Chondrocyte (in vitro differentiated cells): ENCODE measurements at regions not wholly inside any gene's neighbourhood (a gene's known extent, or its start where the extent isn't known, plus 50 kb on each side); places are given as distances from the start of the nearest gene placed in this dataset.

Source experiments
- DNase-seq: peaks from one replicate; pipeline ENCODE4 v3.0.0; 2021; ENCODE audit warnings: mixed read lengths, low spot score
- H3K27ac Mint-ChIP-seq: one replicate; pipeline ENCODE4 v1.8.0; 2021; ENCODE audit warnings: mild to moderate bottlenecking, moderate library complexity, mixed read lengths; ENCODE audit not compliant: unreplicated experiment
- H3K27me3 Mint-ChIP-seq: 2 replicates; pipeline ENCODE4 v1.8.0; 2021; ENCODE audit warnings: low read depth, mixed read lengths
- H3K36me3 Mint-ChIP-seq: 2 replicates; pipeline ENCODE4 v1.8.0; 2021; ENCODE audit warnings: low read depth, mixed read lengths
- H3K4me1 Mint-ChIP-seq: 2 replicates; pipeline ENCODE4 v1.8.0; 2021; ENCODE audit warnings: low read depth, mild to moderate bottlenecking, mixed read lengths
- H3K4me3 Mint-ChIP-seq: one replicate; pipeline ENCODE4 v1.8.0; 2021; ENCODE audit warnings: mild to moderate bottlenecking, moderate library complexity, mixed read lengths; ENCODE audit not compliant: unreplicated experiment
- H3K9me3 Mint-ChIP-seq: 2 replicates; pipeline ENCODE4 v1.8.0; 2021; ENCODE audit warnings: low read depth, mixed read lengths
- CTCF ChIP-seq: fragments of 200-600 bp; sonication (generic); IDR thresholded peaks from 2 replicates; pipeline ENCODE4 v1.5.0; 2021; ENCODE audit warnings: antibody characterized with exemption, mild to moderate bottlenecking, moderate library complexity

- TF ChIP-seq CTCF: no peak
- H3K27ac Mint-ChIP-seq: peak overlapping the region; percentile 93
- H3K4me1 Mint-ChIP-seq: peaks cover 79% of the 10 kb centered on the region
Observed at GRCh38 chr4:147363514-147363913, 117.4 kb upstream of the EDNRA start.

GRCh38 chr4:147365396-147365795 lies 115.5 kb upstream of the EDNRA start:
- Mint-ChIP-seq H3K4me3 (no peak overlapping the region), H3K27ac (no peak overlapping the region), H3K36me3 (no peaks in the 10 kb centered on the region), H3K4me1 (peaks cover 84% of the 10 kb centered on the region), H3K9me3 (peaks cover 6% of the 10 kb centered on the region), H3K27me3 (no peaks in the 10 kb centered on the region)
- no peak for DNase-seq
- TF ChIP-seq CTCF: no peak

More at GRCh38 chr4:147363514-147363913, 117.4 kb upstream of the EDNRA start:
- DNase-seq: no peak
- Mint-ChIP-seq H3K36me3 (no peaks in the 10 kb centered on the region), H3K27me3 (no peaks in the 10 kb centered on the region), H3K9me3 (peaks cover 6% of the 10 kb centered on the region), H3K4me3 (no peak overlapping the region)

- Mint-ChIP-seq H3K36me3 (no peaks in the 10 kb centered on the region), H3K9me3 (peaks cover 6% of the 10 kb centered on the region), H3K27ac (peak overlapping the region; percentile 42), H3K4me1 (peaks cover 82% of the 10 kb centered on the region), H3K4me3 (no peak overlapping the region), H3K27me3 (no peaks in the 10 kb centered on the region)
- no peak for DNase-seq
- no peak for TF ChIP-seq CTCF
Observed at GRCh38 chr4:147366164-147366563, 114.7 kb upstream of the EDNRA start.

GRCh38 chr4:147367891-147368290 lies 113.0 kb upstream of the EDNRA start:
- no peaks in the 10 kb centered on the region for H3K36me3 Mint-ChIP-seq
- no peak overlapping the region for H3K4me3 Mint-ChIP-seq
- no peak for DNase-seq
- peaks cover 75% of the 10 kb centered on the region for H3K4me1 Mint-ChIP-seq
- H3K9me3 Mint-ChIP-seq: peaks cover 13% of the 10 kb centered on the region
- H3K27ac Mint-ChIP-seq: peak overlapping the region; percentile 13
- no peak for TF ChIP-seq CTCF
- no peaks in the 10 kb centered on the region for H3K27me3 Mint-ChIP-seq

- no peak for TF ChIP-seq CTCF
- Mint-ChIP-seq H3K4me3 (no peak overlapping the region), H3K36me3 (peaks cover under 1% of the 10 kb centered on the region), H3K27me3 (no peaks in the 10 kb centered on the region), H3K9me3 (peaks cover 19% of the 10 kb centered on the region), H3K27ac (no peak overlapping the region), H3K4me1 (peaks cover 64% of the 10 kb centered on the region)
- DNase-seq: no peak
Observed at GRCh38 chr4:147368948-147369347, 111.9 kb upstream of the EDNRA start.
